SK-MEL-5 (cell line): ENCODE measurements at regions not wholly inside any gene's neighbourhood (a gene's known extent, or its start where the extent isn't known, plus 50 kb on each side); places are given as distances from the start of the nearest gene placed in this dataset.
"Not testable (repeated sequence)": the region's sequence is repeated elsewhere in the genome, so short reads cannot be mapped to it uniquely, and the experiment has no call there.

Experiments used
- DNase-seq: peaks from one replicate; pipeline ENCODE4 v3.0.0-alpha.2; 2016; ENCODE audit warnings: low read depth, low spot score
- in situ Hi-C: cut with HindIII; loops from 2 replicates; pipeline ENCODE4 v1.10.0; 2016; ENCODE audit warnings: low sequenced_read_pairs, high pct_unique_total_duplicates, low pct_unique_long_range_greater_than_20kb

DNA sequence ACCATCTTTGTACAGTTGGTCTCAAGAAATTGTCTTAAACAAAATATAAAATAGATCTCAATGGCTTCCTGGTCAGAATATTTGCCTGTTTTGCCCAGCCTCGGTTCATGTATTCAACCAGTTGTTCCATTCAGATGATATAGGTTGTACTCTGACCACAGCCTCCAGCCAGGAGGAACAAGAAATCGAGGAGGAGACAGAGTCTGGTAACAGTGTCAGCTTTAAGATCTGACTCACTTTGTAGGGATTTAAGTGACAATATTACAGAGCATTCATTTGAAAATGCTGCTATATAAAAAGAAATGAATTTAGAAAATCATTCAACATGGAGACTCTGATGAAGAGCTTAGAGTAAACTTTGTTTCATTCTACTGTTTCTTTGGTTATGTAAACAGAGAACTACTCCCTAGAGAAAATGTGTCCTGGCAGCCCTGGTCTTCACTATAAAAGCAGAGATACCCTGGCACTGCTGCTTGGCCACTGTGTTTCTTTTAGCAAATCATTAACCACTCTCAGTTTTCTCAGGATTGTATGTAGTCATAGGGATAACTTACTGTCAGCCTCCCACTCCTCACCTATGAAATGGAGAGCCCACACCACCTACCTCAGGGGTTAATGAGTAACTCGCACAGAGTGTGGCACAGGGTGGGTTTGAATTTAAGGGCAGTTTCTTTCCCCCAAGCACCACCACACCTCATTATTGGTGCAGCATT is 53.5 kb downstream of the PAGE2 start:
- in situ Hi-C loops: no loop called here
- DNase-seq: no peak

- in situ Hi-C loops: no loop called here
- no peak for DNase-seq
Measured at GRCh38 chrX:55142919-55143310, 54.1 kb downstream of the PAGE2 start.

DNA sequence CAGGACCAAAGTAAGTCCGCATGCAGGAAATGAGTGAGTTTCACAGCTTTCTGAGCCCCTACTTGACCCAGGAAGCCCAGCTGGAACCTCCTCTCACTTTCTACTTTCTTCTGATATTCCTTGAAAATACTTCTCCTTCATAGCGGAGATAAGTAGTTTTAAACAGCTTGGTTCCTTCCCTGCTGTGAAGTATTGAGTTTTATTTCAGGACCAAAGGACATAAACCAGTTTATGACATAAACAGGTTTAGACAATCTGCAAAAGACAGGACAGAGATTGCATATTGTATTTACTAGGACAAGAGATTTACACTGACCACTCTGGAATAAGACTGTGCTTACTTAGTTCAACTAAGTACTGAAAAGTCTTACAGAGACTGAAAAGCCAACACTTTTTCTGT is 54.8 kb downstream of the PAGE2 start:
- in situ Hi-C loops: no loop called here
- no peak for DNase-seq

GRCh38 chrX:55144697-55145096 is 55.9 kb downstream of the PAGE2 start:
- in situ Hi-C loops: no loop called here

DNA sequence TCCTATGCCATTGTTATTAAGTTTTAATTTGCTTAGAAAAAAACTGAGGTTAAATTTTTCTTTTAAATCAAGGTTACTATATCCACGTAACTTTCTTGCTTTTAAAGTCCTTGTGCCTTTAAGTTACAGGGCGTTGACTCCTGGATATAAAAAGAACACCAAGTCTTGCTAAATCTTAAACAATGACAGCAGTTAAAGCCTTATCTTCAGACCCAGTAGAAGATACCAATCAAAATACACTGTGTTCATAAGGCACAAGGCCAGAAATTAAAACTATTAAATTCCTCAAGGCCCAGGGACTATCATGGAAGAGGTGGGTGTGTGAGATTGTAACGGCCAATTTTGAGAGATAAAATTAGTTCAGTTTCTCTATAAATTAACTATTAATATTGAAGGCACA is 60.4 kb downstream of the PAGE2 start:
- no peak for DNase-seq
- in situ Hi-C loops: no loop called here

More at GRCh38 chrX:55144697-55145096, 55.9 kb downstream of the PAGE2 start:
- DNase-seq: no peak

DNA sequence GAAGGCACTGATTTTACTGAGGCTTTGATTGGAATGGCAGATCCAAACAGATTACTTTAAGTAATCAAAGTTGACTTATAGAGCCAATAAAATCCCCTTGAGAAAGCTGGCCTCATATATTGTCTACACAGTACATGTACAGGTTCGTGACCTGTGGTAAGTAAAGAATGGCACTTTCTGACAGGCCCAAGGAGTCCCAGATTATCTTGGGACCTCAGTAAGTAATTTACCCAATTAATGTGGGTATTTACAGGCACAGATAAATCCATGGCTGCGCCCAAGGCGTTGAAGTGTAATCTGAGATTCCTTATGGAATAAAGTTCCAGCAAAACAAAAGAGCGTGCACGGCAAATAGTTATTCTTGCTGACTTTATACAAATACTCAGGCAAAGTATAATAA is 62.4 kb downstream of the PAGE2 start:
- in situ Hi-C loops: no loop called here
- DNase-seq: no peak

- in situ Hi-C loops: no loop called here
- DNase-seq: no peak
Measured at GRCh38 chrX:55159551-55159950, 60.6 kb upstream of the PAGE5 start.

DNA sequence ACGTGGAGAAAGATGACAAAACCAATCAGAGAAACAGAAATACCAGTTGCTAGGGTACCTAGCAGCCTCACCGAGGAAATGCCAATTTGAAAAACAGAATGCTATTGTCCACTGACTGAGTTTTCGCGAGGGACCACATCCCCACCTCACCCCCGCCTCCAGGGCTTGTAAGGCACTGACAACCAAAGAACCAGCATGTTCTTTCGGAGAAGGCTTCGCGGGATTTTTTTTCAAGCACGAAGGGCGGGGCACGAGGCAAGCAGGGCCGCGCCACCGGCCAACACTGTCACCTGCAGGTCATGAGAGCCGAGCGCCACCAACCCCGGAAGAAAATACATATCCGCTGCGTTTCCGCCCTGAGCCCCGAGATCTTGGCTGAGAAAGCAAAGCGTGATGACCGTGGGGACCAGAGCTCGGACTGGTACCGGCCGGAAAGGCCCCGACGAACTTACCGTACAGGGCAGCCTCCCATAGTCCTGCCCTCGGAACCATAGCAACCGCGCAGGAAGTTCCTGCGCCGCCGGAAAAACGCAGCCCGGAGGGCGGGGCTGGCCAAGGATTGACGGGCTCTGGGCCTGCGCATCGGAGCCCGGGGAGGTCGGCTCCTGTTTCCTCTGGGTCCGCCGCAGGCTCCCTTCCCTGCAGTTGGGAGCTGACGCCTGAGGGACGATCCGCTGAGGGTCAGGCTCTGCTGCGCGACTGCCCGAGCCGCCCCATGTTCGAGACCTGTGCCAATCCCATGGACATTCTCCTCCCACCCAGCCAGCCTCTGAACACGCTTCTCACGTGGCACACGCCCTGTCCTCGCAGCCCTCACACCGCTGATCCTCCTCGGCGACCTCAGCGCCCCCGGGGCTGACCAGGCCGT is 59.2 kb upstream of the PAGE5 start:
- in situ Hi-C loops: no loop called here
- DNase-seq: peak; percentile 90

DNA sequence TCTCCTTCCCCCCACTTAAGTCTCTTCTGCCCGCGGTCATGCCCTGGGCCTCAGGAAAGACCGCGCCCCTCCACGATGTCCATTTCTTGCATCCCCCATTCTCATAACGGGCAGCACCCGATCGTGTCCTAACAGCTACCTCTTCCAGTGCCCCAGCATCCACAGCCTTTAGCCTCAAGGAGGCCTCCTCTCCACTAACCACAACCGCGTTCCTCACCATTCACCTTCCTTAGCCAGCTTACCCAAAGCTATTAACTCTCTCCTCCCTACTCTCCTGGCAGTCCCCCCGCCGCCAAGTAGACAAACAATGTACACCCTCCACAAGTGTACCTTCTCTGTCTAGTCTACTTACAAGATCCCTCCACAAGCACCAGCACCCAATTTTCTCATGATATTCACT is 58.6 kb upstream of the PAGE5 start:
- DNase-seq: no peak
- in situ Hi-C loops: no loop called here

DNA sequence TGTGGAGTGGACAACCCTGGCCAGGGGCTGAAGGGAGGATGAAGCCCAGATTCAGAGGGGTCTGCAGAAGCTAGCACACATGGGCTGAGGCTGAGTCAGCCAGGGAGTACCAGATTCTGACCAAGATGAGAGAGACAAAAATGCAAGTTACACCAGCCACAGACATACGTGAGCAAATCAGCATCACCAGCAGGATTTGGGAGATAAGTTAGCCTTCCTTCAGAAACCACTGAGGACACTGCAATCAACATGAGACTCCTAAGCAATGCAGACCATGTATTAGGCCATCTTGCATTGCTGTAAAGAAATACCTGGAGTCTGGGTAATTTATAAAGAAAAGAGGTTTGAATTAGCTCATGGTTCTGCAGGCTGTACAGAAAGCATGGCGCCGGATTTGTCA is 57.0 kb upstream of the PAGE5 start:
- DNase-seq: no peak
- in situ Hi-C loops: no loop called here

DNA sequence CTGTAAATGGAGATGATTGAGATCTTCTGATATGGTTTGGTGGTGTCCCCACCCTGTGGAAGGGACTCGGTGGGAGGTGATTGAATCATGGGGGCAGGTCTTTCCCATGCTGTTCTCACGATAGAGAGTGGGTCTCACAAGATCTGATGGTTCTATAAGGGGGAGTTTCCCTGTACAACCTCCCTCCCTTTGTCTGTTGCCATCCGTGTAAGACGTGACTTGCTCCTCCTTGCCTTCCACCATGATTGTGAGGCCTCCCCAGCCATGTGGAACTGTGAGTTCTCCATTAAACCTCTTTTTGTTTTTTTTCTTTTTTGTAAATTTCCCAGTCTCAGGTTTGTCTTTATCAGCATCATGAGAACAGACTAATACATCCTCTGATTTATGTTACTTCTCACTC is 55.1 kb upstream of the PAGE5 start:
- in situ Hi-C loops, DNase-seq: not testable (repeated sequence)

DNA sequence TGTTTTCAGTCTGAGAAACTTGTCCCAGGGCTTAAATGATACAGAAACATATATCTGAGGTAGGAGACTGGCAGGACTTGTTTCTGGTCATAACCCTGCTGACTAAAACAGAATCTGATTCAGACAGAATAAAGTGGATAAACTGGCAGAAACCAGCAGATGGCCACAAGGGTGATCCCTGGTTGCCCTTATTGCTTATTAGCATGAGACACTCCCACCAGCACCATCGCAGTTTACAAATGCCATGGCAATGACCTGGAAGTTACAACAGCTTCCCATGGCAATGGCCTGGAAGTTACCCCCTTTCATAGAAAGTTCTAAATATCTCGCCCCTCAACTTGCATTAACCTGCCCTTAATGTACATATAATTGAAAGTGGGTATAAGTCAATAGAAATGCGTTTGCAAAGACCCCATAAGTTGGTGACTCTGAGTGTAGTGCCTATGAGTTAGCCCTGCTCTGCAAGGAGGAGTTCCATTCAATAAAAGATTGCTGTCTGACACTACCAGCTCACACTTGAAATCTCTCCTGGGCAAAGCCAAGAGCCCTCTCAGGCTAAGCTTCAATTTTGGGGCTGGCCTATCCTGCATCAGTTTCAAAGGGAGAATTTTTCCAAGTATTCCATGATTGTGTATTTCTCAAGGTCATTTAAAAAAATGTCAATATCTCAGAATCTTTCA is 52.9 kb upstream of the PAGE5 start:
- DNase-seq: peak; percentile 16
- in situ Hi-C loops: no loop called here

DNA sequence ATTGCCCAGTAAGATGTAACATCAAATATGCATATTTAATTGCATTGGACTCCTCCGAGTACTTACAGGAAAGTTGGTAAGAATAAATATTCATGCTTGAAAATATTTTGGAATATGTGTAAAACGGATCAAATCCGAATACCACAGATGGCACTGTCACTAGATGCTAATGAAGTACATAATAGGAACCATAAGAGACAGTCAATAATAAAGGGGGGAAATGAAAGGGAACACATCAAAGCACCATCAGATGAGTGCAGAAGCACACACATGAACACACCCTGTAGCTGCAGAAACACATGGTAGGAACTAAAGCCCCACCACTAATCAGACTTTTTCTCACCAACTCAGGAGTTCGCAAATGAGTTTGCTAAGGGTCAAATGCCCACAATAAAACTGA is 52.2 kb upstream of the PAGE5 start:
- in situ Hi-C loops: no loop called here
- no peak for DNase-seq

- in situ Hi-C loops: no loop called here
- DNase-seq: no peak
Measured at GRCh38 chrX:55169782-55170181, 50.4 kb upstream of the PAGE5 start.
